ENCODE measurements at regions not wholly inside any gene's neighbourhood (a gene's known extent, or its start where the extent isn't known, plus 50 kb on each side); places are given as distances from the start of the nearest gene placed in this dataset.

DNA sequence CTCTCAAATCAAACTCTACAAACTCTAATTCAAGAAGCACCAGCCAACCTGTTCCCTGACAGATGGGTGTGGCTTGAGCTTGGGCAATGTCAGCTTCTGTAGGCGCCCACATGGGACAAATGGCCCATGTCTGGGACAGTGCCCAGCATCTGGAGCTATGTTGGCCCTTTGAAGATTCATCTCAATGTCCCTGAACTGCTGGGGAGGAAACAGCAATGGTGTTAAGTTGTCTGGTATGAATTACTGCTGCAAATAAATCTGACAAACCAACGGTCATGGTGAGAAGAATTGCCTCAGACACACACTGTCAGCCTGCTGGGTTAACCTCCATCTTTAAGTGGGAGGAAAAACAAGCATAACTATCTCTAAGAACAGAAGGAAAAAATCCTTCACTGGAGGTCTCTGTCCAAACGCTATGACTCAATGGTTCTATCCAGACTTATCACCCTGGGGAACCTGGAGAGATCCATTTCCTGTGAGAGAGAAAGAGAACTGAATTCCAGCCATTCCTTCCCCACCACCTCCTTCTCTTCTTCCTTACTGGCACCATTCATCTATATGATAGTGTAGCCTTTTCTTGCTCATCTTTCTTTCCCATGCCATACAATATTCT lies 274.9 kb downstream of the CDH26 start:
- no peak for DNase-seq
- Histone ChIP-seq H3K4me3 (ENCODE audit: control insufficient read depth in 1 of 7, extremely low read depth in 1 of 7, insufficient read depth in 4 of 7, low read depth in 2 of 7, low read length in 6 of 7) (no peak overlapping the region), H3K36me3 (ENCODE audit: control insufficient read depth in 4 of 4, insufficient read depth in 4 of 4, low read length in 3 of 4) (no peaks in the 10 kb centered on the region), H3K9me3 (ENCODE audit: control extremely low read depth in 1 of 5, control insufficient read depth in 4 of 5, insufficient read depth in 2 of 5, low read depth in 1 of 5, low read length in 4 of 5) (peaks cover 0 to 7% (median 3%) of the 10 kb centered on the region in 5 experiments), H3K27ac (ENCODE audit: insufficient read depth in 1 of 2, low read depth in 1 of 2, low read length in 2 of 2, poor library complexity in 1 of 2, severe bottlenecking in 2 of 2) (no peak overlapping the region), H3K4me1 (ENCODE audit: control extremely low read depth in 1 of 4, control insufficient read depth in 4 of 4, insufficient read depth in 4 of 4, low read length in 3 of 4) (peaks cover 0 to 7% (median 2%) of the 10 kb centered on the region in 4 experiments), H3K27me3 (replicated peaks in 2 of 5; ENCODE audit: control insufficient read depth in 4 of 5, insufficient read depth in 5 of 5, low read length in 4 of 5) (no peaks in the 10 kb centered on the region)
- POLR2A ChIA-PET = no interaction called here
- CTCF ChIA-PET = no interaction called here
- 69% methylated on average over 2 of the region's 3 CpGs for WGBS (ENCODE audit: insufficient coverage)

- DNase-seq = no peak
- peaks cover 0 to 4% (median 0%) of the 10 kb centered on the region in 5 experiments for H3K9me3 ChIP-seq (ENCODE audit: control extremely low read depth in 1 of 5, control insufficient read depth in 4 of 5, insufficient read depth in 2 of 5, low read depth in 1 of 5, low read length in 4 of 5)
- POLR2A ChIA-PET = no interaction called here
- no peaks in the 10 kb centered on the region for H3K27me3 ChIP-seq (replicated peaks in 2 of 5; ENCODE audit: control insufficient read depth in 4 of 5, insufficient read depth in 5 of 5, low read length in 4 of 5)
- no peak overlapping the region for H3K4me3 ChIP-seq (ENCODE audit: control insufficient read depth in 1 of 7, extremely low read depth in 1 of 7, insufficient read depth in 4 of 7, low read depth in 2 of 7, low read length in 6 of 7)
- WGBS (ENCODE audit: insufficient coverage) = no CpG with 5 or more reads among the region's 1 CpG
- CTCF ChIA-PET = interaction anchor here (0.6 to 1.6 kb wide), 2 partner anchors 11 to 44 kb away, joined by 3 to 5 read pairs; no protein-coding TSS in a partner anchor
- no peak overlapping the region for H3K27ac ChIP-seq (ENCODE audit: insufficient read depth in 1 of 2, low read depth in 1 of 2, low read length in 2 of 2, poor library complexity in 1 of 2, severe bottlenecking in 2 of 2)
- H3K4me1 ChIP-seq (ENCODE audit: control extremely low read depth in 1 of 4, control insufficient read depth in 4 of 4, insufficient read depth in 4 of 4, low read length in 3 of 4) = peaks cover 0 to 10% (median 4%) of the 10 kb centered on the region in 4 experiments
- H3K36me3 ChIP-seq (ENCODE audit: control insufficient read depth in 4 of 4, insufficient read depth in 4 of 4, low read length in 3 of 4) = no peaks in the 10 kb centered on the region
Observed at GRCh38 chr20:60236613-60237012, 278.4 kb downstream of the CDH26 start.

DNA sequence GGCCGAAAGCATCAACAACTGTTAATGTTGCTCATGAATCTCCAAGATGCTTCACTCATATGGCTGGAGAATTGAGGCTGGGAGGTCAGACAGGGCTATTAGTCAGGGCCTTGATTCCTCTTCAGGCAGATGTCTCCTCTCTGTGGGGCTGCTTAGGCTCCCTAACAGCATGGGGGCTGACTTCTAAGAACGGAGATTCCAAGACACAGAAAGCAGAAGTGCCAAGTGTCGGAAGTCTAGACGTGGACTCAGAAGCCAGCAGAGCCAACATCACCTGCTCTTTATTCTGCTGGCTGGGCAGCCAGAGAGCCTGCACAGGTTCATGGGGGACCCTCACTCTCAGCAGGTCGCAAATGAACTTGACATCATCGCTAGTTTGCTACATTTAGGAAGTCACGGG lies 279.8 kb downstream of the CDH26 start:
- Histone ChIP-seq H3K4me1 (ENCODE audit: control extremely low read depth in 1 of 4, control insufficient read depth in 4 of 4, insufficient read depth in 4 of 4, low read length in 3 of 4) (peaks cover 0 to 10% (median 4%) of the 10 kb centered on the region in 4 experiments), H3K27ac (ENCODE audit: insufficient read depth in 1 of 2, low read depth in 1 of 2, low read length in 2 of 2, poor library complexity in 1 of 2, severe bottlenecking in 2 of 2) (no peak overlapping the region), H3K36me3 (ENCODE audit: control insufficient read depth in 4 of 4, insufficient read depth in 4 of 4, low read length in 3 of 4) (no peaks in the 10 kb centered on the region), H3K9me3 (ENCODE audit: control extremely low read depth in 1 of 5, control insufficient read depth in 4 of 5, insufficient read depth in 2 of 5, low read depth in 1 of 5, low read length in 4 of 5) (peaks cover 0 to 4% (median 0%) of the 10 kb centered on the region in 5 experiments), H3K4me3 (ENCODE audit: control insufficient read depth in 1 of 7, extremely low read depth in 1 of 7, insufficient read depth in 4 of 7, low read depth in 2 of 7, low read length in 6 of 7) (no peak overlapping the region), H3K27me3 (replicated peaks in 2 of 5; ENCODE audit: control insufficient read depth in 4 of 5, insufficient read depth in 5 of 5, low read length in 4 of 5) (no peaks in the 10 kb centered on the region)
- POLR2A ChIA-PET = no interaction called here
- DNase-seq = no peak
- 77% methylated on average over 7 of the region's 7 CpGs for WGBS (ENCODE audit: insufficient coverage)
- CTCF ChIA-PET = no interaction called here

DNA sequence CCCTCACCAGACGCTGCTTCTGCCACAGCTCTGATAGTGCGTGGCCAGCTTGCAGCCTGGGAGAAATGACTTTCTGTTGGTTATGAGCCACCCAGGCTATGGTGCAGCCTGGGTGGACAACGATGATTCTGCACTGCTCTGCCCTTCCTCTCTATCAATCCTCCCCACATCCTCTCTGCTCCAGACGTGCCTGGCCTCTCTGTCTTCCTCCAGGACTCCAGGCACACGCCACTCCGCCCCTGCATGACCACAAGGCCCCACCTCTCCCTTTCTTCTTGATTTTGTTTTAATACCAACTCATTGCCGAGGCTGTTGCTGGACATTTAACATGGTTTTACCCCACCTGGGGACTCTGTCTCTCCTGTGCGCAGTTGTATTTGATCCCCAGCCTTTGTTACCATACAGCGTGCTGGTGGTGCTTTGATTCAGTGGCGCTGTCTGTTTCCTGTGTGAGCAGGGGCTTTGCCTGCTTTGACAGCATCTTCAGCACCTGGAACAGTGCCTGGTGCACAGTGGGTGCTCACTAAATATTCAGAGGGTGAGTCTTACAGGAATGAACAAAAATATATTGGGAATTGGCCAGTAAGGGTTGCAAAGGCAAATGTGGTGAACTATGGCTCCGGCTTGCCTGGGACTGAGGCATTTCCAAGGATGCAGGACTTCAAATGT lies 280.9 kb downstream of the CDH26 start:
- Histone ChIP-seq H3K36me3 (ENCODE audit: control insufficient read depth in 4 of 4, insufficient read depth in 4 of 4, low read length in 3 of 4) (no peaks in the 10 kb centered on the region), H3K27me3 (replicated peaks in 2 of 5; ENCODE audit: control insufficient read depth in 4 of 5, insufficient read depth in 5 of 5, low read length in 4 of 5) (no peaks in the 10 kb centered on the region), H3K4me3 (ENCODE audit: control insufficient read depth in 1 of 7, extremely low read depth in 1 of 7, insufficient read depth in 4 of 7, low read depth in 2 of 7, low read length in 6 of 7) (no peak overlapping the region), H3K27ac (ENCODE audit: insufficient read depth in 1 of 2, low read depth in 1 of 2, low read length in 2 of 2, poor library complexity in 1 of 2, severe bottlenecking in 2 of 2) (no peak overlapping the region), H3K4me1 (ENCODE audit: control extremely low read depth in 1 of 4, control insufficient read depth in 4 of 4, insufficient read depth in 4 of 4, low read length in 3 of 4) (peaks cover 0 to 10% (median 4%) of the 10 kb centered on the region in 4 experiments), H3K9me3 (ENCODE audit: control extremely low read depth in 1 of 5, control insufficient read depth in 4 of 5, insufficient read depth in 2 of 5, low read depth in 1 of 5, low read length in 4 of 5) (peaks cover 0 to 4% (median 0%) of the 10 kb centered on the region in 5 experiments)
- CTCF ChIA-PET = no interaction called here
- peak in 2 of 3 donors; percentile 10 to 24 for DNase-seq
- 61% methylated on average over 11 of the region's 11 CpGs for WGBS (ENCODE audit: insufficient coverage)
- POLR2A ChIA-PET = no interaction called here

DNA sequence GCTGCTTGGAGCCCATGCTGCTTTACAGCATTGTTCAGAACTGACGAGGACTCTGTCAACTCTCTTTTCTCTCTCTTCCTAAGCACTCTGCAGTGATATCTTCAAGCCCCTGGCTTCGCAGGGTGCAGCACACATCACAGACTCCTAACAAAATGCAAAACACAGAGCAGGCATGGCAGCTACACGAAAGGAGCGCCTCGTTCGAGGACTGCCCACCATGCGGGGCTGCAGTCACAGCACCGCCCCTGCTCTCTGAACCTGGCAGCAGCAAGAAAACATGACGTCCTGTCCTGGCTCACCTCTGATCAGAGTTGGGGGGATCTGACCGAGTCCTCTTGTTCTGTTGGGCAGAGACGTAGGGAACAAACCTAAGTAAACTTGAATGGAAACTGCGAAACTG lies 281.7 kb downstream of the CDH26 start:
- H3K4me1 ChIP-seq (ENCODE audit: control extremely low read depth in 1 of 4, control insufficient read depth in 4 of 4, insufficient read depth in 4 of 4, low read length in 3 of 4) = peaks cover 0 to 10% (median 4%) of the 10 kb centered on the region in 4 experiments
- no peaks in the 10 kb centered on the region for H3K36me3 ChIP-seq (ENCODE audit: control insufficient read depth in 4 of 4, insufficient read depth in 4 of 4, low read length in 3 of 4)
- peaks cover 0 to 4% (median 0%) of the 10 kb centered on the region in 5 experiments for H3K9me3 ChIP-seq (ENCODE audit: control extremely low read depth in 1 of 5, control insufficient read depth in 4 of 5, insufficient read depth in 2 of 5, low read depth in 1 of 5, low read length in 4 of 5)
- ChIA-PET CTCF (no interaction called here), POLR2A (no interaction called here)
- H3K27ac ChIP-seq (ENCODE audit: insufficient read depth in 1 of 2, low read depth in 1 of 2, low read length in 2 of 2, poor library complexity in 1 of 2, severe bottlenecking in 2 of 2) = no peak overlapping the region
- no peak overlapping the region for H3K4me3 ChIP-seq (ENCODE audit: control insufficient read depth in 1 of 7, extremely low read depth in 1 of 7, insufficient read depth in 4 of 7, low read depth in 2 of 7, low read length in 6 of 7)
- WGBS (ENCODE audit: insufficient coverage) = 97% methylated on average over 12 of the region's 12 CpGs
- no peak for DNase-seq
- H3K27me3 ChIP-seq (replicated peaks in 2 of 5; ENCODE audit: control insufficient read depth in 4 of 5, insufficient read depth in 5 of 5, low read length in 4 of 5) = no peaks in the 10 kb centered on the region

- Histone ChIP-seq H3K27me3 (replicated peaks in 2 of 5; ENCODE audit: control insufficient read depth in 4 of 5, insufficient read depth in 5 of 5, low read length in 4 of 5) (no peaks in the 10 kb centered on the region), H3K27ac (ENCODE audit: insufficient read depth in 1 of 2, low read depth in 1 of 2, low read length in 2 of 2, poor library complexity in 1 of 2, severe bottlenecking in 2 of 2) (no peak overlapping the region), H3K4me3 (ENCODE audit: control insufficient read depth in 1 of 7, extremely low read depth in 1 of 7, insufficient read depth in 4 of 7, low read depth in 2 of 7, low read length in 6 of 7) (no peak overlapping the region), H3K9me3 (ENCODE audit: control extremely low read depth in 1 of 5, control insufficient read depth in 4 of 5, insufficient read depth in 2 of 5, low read depth in 1 of 5, low read length in 4 of 5) (peaks cover 0 to 4% (median 0%) of the 10 kb centered on the region in 5 experiments), H3K4me1 (ENCODE audit: control extremely low read depth in 1 of 4, control insufficient read depth in 4 of 4, insufficient read depth in 4 of 4, low read length in 3 of 4) (peaks cover 0 to 10% (median 4%) of the 10 kb centered on the region in 4 experiments), H3K36me3 (ENCODE audit: control insufficient read depth in 4 of 4, insufficient read depth in 4 of 4, low read length in 3 of 4) (no peaks in the 10 kb centered on the region)
- POLR2A ChIA-PET = no interaction called here
- DNase-seq = no peak
- CTCF ChIA-PET = no interaction called here
- WGBS (ENCODE audit: insufficient coverage) = 96% methylated on average over 6 of the region's 7 CpGs
Observed at GRCh38 chr20:60240415-60240814, 282.2 kb downstream of the CDH26 start.

DNA sequence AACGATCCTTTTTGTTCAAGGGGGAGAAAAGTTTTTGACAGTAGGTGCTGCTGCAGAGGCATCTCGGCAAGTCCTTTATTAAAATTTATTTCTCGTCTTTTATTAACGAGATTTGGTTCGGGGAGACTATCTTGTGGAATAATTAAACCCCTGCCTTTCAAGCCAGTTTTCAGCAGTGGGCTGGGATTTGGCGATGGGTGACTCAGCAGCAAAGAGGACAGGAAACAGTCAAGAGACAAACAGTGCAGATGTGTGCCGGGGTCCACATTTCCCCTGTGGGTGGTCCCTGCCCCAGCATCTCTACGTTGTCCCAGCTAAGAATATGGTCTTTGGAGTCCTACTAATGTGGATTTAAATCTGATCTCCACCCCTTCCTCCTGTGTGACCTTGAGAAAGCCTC lies 282.8 kb downstream of the CDH26 start:
- ChIA-PET CTCF (no interaction called here), POLR2A (no interaction called here)
- no peak for DNase-seq
- 89% methylated on average over 6 of the region's 8 CpGs for WGBS (ENCODE audit: insufficient coverage)
- Histone ChIP-seq H3K36me3 (ENCODE audit: control insufficient read depth in 4 of 4, insufficient read depth in 4 of 4, low read length in 3 of 4) (no peaks in the 10 kb centered on the region), H3K27ac (ENCODE audit: insufficient read depth in 1 of 2, low read depth in 1 of 2, low read length in 2 of 2, poor library complexity in 1 of 2, severe bottlenecking in 2 of 2) (no peak overlapping the region), H3K9me3 (ENCODE audit: control extremely low read depth in 1 of 5, control insufficient read depth in 4 of 5, insufficient read depth in 2 of 5, low read depth in 1 of 5, low read length in 4 of 5) (peaks cover 0 to 4% (median 0%) of the 10 kb centered on the region in 5 experiments), H3K4me3 (ENCODE audit: control insufficient read depth in 1 of 7, extremely low read depth in 1 of 7, insufficient read depth in 4 of 7, low read depth in 2 of 7, low read length in 6 of 7) (no peak overlapping the region), H3K4me1 (ENCODE audit: control extremely low read depth in 1 of 4, control insufficient read depth in 4 of 4, insufficient read depth in 4 of 4, low read length in 3 of 4) (peaks cover 0 to 10% (median 4%) of the 10 kb centered on the region in 4 experiments), H3K27me3 (replicated peaks in 2 of 5; ENCODE audit: control insufficient read depth in 4 of 5, insufficient read depth in 5 of 5, low read length in 4 of 5) (no peaks in the 10 kb centered on the region)

All from common myeloid progenitor, CD34-positive (primary cell).